ENCODE measurements at regions not wholly inside any gene's neighbourhood (a gene's known extent, or its start where the extent isn't known, plus 50 kb on each side); places are given as distances from the start of the nearest gene placed in this dataset.
"Not testable (repeated sequence)": the region's sequence is repeated elsewhere in the genome, so short reads cannot be mapped to it uniquely, and the experiment has no call there.

DNA sequence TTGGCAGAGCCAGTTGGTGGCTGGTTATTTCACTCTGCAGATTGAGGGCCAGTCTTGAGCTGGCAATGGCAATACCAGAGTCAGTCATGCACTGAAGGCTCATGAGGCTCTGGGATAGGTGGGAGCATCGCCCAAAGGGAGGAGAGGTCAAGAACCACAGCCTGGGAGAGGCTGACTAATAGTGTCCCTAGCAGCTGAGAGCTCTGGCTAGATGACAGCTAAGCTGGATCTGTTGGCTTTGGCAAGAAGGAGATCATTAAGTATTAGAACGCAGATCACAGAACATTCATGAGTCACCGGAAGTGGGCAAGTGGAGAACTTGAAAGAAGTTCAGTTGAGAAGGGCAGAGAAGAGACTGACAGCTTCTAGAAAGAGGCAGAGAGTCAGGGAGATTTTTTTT is 521.1 kb downstream of the NR2F2 start:
- no peaks in the 10 kb centered on the region for H3K4me1 ChIP-seq (ENCODE audit: control insufficient read depth in 2 of 2, insufficient read depth in 2 of 2, low read length in 2 of 2)
- H3K4me3 ChIP-seq (ENCODE audit: low read length in 2 of 2) = no peak overlapping the region
- H3K36me3 ChIP-seq (ENCODE audit: control insufficient read depth in 2 of 2, insufficient read depth in 2 of 2, low read length in 2 of 2) = no peaks in the 10 kb centered on the region
- H3K27me3 ChIP-seq (ENCODE audit: control insufficient read depth in 2 of 2, insufficient read depth in 2 of 2, low read length in 2 of 2) = no peaks in the 10 kb centered on the region
- H3K9ac ChIP-seq (ENCODE audit: low read depth in 1 of 2, low read length in 2 of 2) = no peak overlapping the region
- no peaks in the 10 kb centered on the region for H3K9me3 ChIP-seq (ENCODE audit: control insufficient read depth in 2 of 2, low read length in 2 of 2)
- H3K27ac ChIP-seq (ENCODE audit: low read depth in 2 of 2, low read length in 2 of 2) = no peak overlapping the region

DNA sequence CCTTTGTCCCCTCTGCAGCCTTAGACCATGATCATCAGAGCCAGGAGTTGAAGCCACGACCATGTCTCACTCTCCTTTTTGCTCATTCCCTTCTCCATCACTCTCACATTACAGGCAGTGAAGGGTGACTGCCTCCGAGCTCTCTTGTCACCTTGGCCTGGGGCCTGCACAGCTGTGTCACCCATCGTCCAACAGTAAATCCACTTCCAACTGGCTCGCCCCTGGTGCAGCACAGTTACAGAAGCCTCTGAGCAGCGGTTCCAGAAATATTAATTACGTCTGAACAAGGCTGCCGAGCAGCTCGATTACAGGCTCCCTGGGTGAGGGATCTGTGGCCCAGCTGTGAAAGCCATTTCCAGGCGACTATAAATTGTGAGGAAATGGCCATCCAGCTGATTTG is 528.2 kb downstream of the NR2F2 start:
- no peak overlapping the region for H3K9ac ChIP-seq (ENCODE audit: low read depth in 1 of 2, low read length in 2 of 2)
- no peak overlapping the region for H3K27ac ChIP-seq (ENCODE audit: low read depth in 2 of 2, low read length in 2 of 2)
- H3K9me3 ChIP-seq (ENCODE audit: control insufficient read depth in 2 of 2, low read length in 2 of 2) = no peaks in the 10 kb centered on the region
- H3K4me3 ChIP-seq (ENCODE audit: low read length in 2 of 2) = no peak overlapping the region
- H3K4me1 ChIP-seq (ENCODE audit: control insufficient read depth in 2 of 2, insufficient read depth in 2 of 2, low read length in 2 of 2) = no peaks in the 10 kb centered on the region
- H3K36me3 ChIP-seq (ENCODE audit: control insufficient read depth in 2 of 2, insufficient read depth in 2 of 2, low read length in 2 of 2) = no peaks in the 10 kb centered on the region
- H3K27me3 ChIP-seq (ENCODE audit: control insufficient read depth in 2 of 2, insufficient read depth in 2 of 2, low read length in 2 of 2) = no peaks in the 10 kb centered on the region

- no peak overlapping the region for H3K4me3 ChIP-seq (ENCODE audit: low read length in 2 of 2)
- H3K27ac ChIP-seq (ENCODE audit: low read depth in 2 of 2, low read length in 2 of 2) = no peak overlapping the region
- H3K36me3 ChIP-seq (ENCODE audit: control insufficient read depth in 2 of 2, insufficient read depth in 2 of 2, low read length in 2 of 2) = no peaks in the 10 kb centered on the region
- H3K27me3 ChIP-seq (ENCODE audit: control insufficient read depth in 2 of 2, insufficient read depth in 2 of 2, low read length in 2 of 2) = no peaks in the 10 kb centered on the region
- H3K9ac ChIP-seq (ENCODE audit: low read depth in 1 of 2, low read length in 2 of 2) = no peak overlapping the region
- no peaks in the 10 kb centered on the region for H3K4me1 ChIP-seq (ENCODE audit: control insufficient read depth in 2 of 2, insufficient read depth in 2 of 2, low read length in 2 of 2)
- H3K9me3 ChIP-seq (ENCODE audit: control insufficient read depth in 2 of 2, low read length in 2 of 2) = no peaks in the 10 kb centered on the region
Observed at GRCh38 chr15:96860741-96861140, 530.2 kb downstream of the NR2F2 start.

- Histone ChIP-seq H3K27ac (ENCODE audit: low read depth in 2 of 2, low read length in 2 of 2) (no peak overlapping the region), H3K27me3 (ENCODE audit: control insufficient read depth in 2 of 2, insufficient read depth in 2 of 2, low read length in 2 of 2) (no peaks in the 10 kb centered on the region), H3K4me3 (ENCODE audit: low read length in 2 of 2) (no peak overlapping the region), H3K4me1 (ENCODE audit: control insufficient read depth in 2 of 2, insufficient read depth in 2 of 2, low read length in 2 of 2) (no peaks in the 10 kb centered on the region), H3K9me3 (ENCODE audit: control insufficient read depth in 2 of 2, low read length in 2 of 2) (peaks cover 0 to 4% of the 10 kb centered on the region in 2 donors), H3K36me3 (ENCODE audit: control insufficient read depth in 2 of 2, insufficient read depth in 2 of 2, low read length in 2 of 2) (no peaks in the 10 kb centered on the region), H3K9ac (ENCODE audit: low read depth in 1 of 2, low read length in 2 of 2) (no peak overlapping the region)
Observed at GRCh38 chr15:96867992-96868391, 537.5 kb downstream of the NR2F2 start.

DNA sequence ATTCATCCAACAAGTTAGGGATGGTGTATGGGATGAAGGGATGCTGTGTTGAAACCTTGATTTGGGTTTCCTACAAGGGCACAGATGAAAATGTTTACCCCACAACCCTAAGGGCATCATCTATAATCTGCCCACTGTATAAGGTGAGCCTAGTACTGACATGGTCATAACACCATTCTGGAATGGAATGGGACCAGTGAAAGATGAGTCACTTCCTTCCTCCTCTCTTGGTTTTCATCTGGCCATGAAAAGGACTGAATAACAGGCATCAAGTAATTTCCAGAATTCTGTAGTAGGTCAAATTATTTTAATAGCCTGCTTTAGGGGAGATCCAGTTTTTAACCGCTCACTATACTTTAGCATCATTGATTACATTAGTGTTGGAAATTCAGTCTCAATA is 538.6 kb downstream of the NR2F2 start:
- no peaks in the 10 kb centered on the region for H3K4me1 ChIP-seq (ENCODE audit: control insufficient read depth in 2 of 2, insufficient read depth in 2 of 2, low read length in 2 of 2)
- H3K27me3 ChIP-seq (ENCODE audit: control insufficient read depth in 2 of 2, insufficient read depth in 2 of 2, low read length in 2 of 2) = no peaks in the 10 kb centered on the region
- no peaks in the 10 kb centered on the region for H3K36me3 ChIP-seq (ENCODE audit: control insufficient read depth in 2 of 2, insufficient read depth in 2 of 2, low read length in 2 of 2)
- peaks cover 0 to 4% of the 10 kb centered on the region in 2 donors for H3K9me3 ChIP-seq (ENCODE audit: control insufficient read depth in 2 of 2, low read length in 2 of 2)
- no peak overlapping the region for H3K27ac ChIP-seq (ENCODE audit: low read depth in 2 of 2, low read length in 2 of 2)
- H3K4me3 ChIP-seq (ENCODE audit: low read length in 2 of 2) = no peak overlapping the region
- H3K9ac ChIP-seq (ENCODE audit: low read depth in 1 of 2, low read length in 2 of 2) = no peak overlapping the region

GRCh38 chr15:96869790-96870189 is 539.3 kb downstream of the NR2F2 start:
- Histone ChIP-seq H3K27me3 (ENCODE audit: control insufficient read depth in 2 of 2, insufficient read depth in 2 of 2, low read length in 2 of 2) (no peaks in the 10 kb centered on the region), H3K4me3 (ENCODE audit: low read length in 2 of 2) (no peak overlapping the region), H3K9me3 (ENCODE audit: control insufficient read depth in 2 of 2, low read length in 2 of 2) (peaks cover 0 to 4% of the 10 kb centered on the region in 2 donors), H3K36me3 (ENCODE audit: control insufficient read depth in 2 of 2, insufficient read depth in 2 of 2, low read length in 2 of 2) (no peaks in the 10 kb centered on the region), H3K9ac (ENCODE audit: low read depth in 1 of 2, low read length in 2 of 2) (no peak overlapping the region), H3K27ac (ENCODE audit: low read depth in 2 of 2, low read length in 2 of 2) (no peak overlapping the region), H3K4me1 (ENCODE audit: control insufficient read depth in 2 of 2, insufficient read depth in 2 of 2, low read length in 2 of 2) (no peaks in the 10 kb centered on the region)

- H3K4me1 ChIP-seq (ENCODE audit: control insufficient read depth in 2 of 2, insufficient read depth in 2 of 2, low read length in 2 of 2) = no peaks in the 10 kb centered on the region
- H3K36me3 ChIP-seq (ENCODE audit: control insufficient read depth in 2 of 2, insufficient read depth in 2 of 2, low read length in 2 of 2) = no peaks in the 10 kb centered on the region
- no peak overlapping the region for H3K27ac ChIP-seq (ENCODE audit: low read depth in 2 of 2, low read length in 2 of 2)
- peaks cover 0 to 4% of the 10 kb centered on the region in 2 donors for H3K9me3 ChIP-seq (ENCODE audit: control insufficient read depth in 2 of 2, low read length in 2 of 2)
- no peak overlapping the region for H3K4me3 ChIP-seq (ENCODE audit: low read length in 2 of 2)
- H3K9ac ChIP-seq (ENCODE audit: low read depth in 1 of 2, low read length in 2 of 2) = no peak overlapping the region
- H3K27me3 ChIP-seq (ENCODE audit: control insufficient read depth in 2 of 2, insufficient read depth in 2 of 2, low read length in 2 of 2) = no peaks in the 10 kb centered on the region
Observed at GRCh38 chr15:96870580-96870979, 540.1 kb downstream of the NR2F2 start.

- H3K9ac ChIP-seq (ENCODE audit: low read depth in 1 of 2, low read length in 2 of 2); H3K27me3 ChIP-seq (ENCODE audit: control insufficient read depth in 2 of 2, insufficient read depth in 2 of 2, low read length in 2 of 2); H3K4me3 ChIP-seq (ENCODE audit: low read length in 2 of 2); H3K27ac ChIP-seq (ENCODE audit: low read depth in 2 of 2, low read length in 2 of 2); H3K4me1 ChIP-seq (ENCODE audit: control insufficient read depth in 2 of 2, insufficient read depth in 2 of 2, low read length in 2 of 2); H3K9me3 ChIP-seq (ENCODE audit: control insufficient read depth in 2 of 2, low read length in 2 of 2); H3K36me3 ChIP-seq (ENCODE audit: control insufficient read depth in 2 of 2, insufficient read depth in 2 of 2, low read length in 2 of 2): not testable (repeated sequence)
Observed at GRCh38 chr15:96877442-96877841, 546.9 kb downstream of the NR2F2 start.

- no peaks in the 10 kb centered on the region for H3K9me3 ChIP-seq (ENCODE audit: control insufficient read depth in 2 of 2, low read length in 2 of 2)
- no peaks in the 10 kb centered on the region for H3K27me3 ChIP-seq (ENCODE audit: control insufficient read depth in 2 of 2, insufficient read depth in 2 of 2, low read length in 2 of 2)
- H3K36me3 ChIP-seq (ENCODE audit: control insufficient read depth in 2 of 2, insufficient read depth in 2 of 2, low read length in 2 of 2) = no peaks in the 10 kb centered on the region
- no peak overlapping the region for H3K27ac ChIP-seq (ENCODE audit: low read depth in 2 of 2, low read length in 2 of 2)
- no peak overlapping the region for H3K4me3 ChIP-seq (ENCODE audit: low read length in 2 of 2)
- H3K4me1 ChIP-seq (ENCODE audit: control insufficient read depth in 2 of 2, insufficient read depth in 2 of 2, low read length in 2 of 2) = no peaks in the 10 kb centered on the region
- H3K9ac ChIP-seq (ENCODE audit: low read depth in 1 of 2, low read length in 2 of 2) = no peak overlapping the region
Observed at GRCh38 chr15:96878129-96878528, 547.6 kb downstream of the NR2F2 start.

- no peaks in the 10 kb centered on the region for H3K27me3 ChIP-seq (ENCODE audit: control insufficient read depth in 2 of 2, insufficient read depth in 2 of 2, low read length in 2 of 2)
- H3K9me3 ChIP-seq (ENCODE audit: control insufficient read depth in 2 of 2, low read length in 2 of 2) = no peaks in the 10 kb centered on the region
- H3K9ac ChIP-seq (ENCODE audit: low read depth in 1 of 2, low read length in 2 of 2) = no peak overlapping the region
- H3K27ac ChIP-seq (ENCODE audit: low read depth in 2 of 2, low read length in 2 of 2) = no peak overlapping the region
- no peak overlapping the region for H3K4me3 ChIP-seq (ENCODE audit: low read length in 2 of 2)
- no peaks in the 10 kb centered on the region for H3K36me3 ChIP-seq (ENCODE audit: control insufficient read depth in 2 of 2, insufficient read depth in 2 of 2, low read length in 2 of 2)
- H3K4me1 ChIP-seq (ENCODE audit: control insufficient read depth in 2 of 2, insufficient read depth in 2 of 2, low read length in 2 of 2) = no peaks in the 10 kb centered on the region
Observed at GRCh38 chr15:96882121-96882772, 551.7 kb downstream of the NR2F2 start.

- no peak overlapping the region for H3K27ac ChIP-seq (ENCODE audit: low read depth in 2 of 2, low read length in 2 of 2)
Observed at GRCh38 chr15:96887730-96888129, 557.2 kb downstream of the NR2F2 start.

More at GRCh38 chr15:96887730-96888129, 557.2 kb downstream of the NR2F2 start:
- Histone ChIP-seq H3K4me1 (ENCODE audit: control insufficient read depth in 2 of 2, insufficient read depth in 2 of 2, low read length in 2 of 2) (no peaks in the 10 kb centered on the region), H3K36me3 (ENCODE audit: control insufficient read depth in 2 of 2, insufficient read depth in 2 of 2, low read length in 2 of 2) (no peaks in the 10 kb centered on the region), H3K9me3 (ENCODE audit: control insufficient read depth in 2 of 2, low read length in 2 of 2) (no peaks in the 10 kb centered on the region), H3K27me3 (ENCODE audit: control insufficient read depth in 2 of 2, insufficient read depth in 2 of 2, low read length in 2 of 2) (no peaks in the 10 kb centered on the region), H3K4me3 (ENCODE audit: low read length in 2 of 2) (no peak overlapping the region), H3K9ac (ENCODE audit: low read depth in 1 of 2, low read length in 2 of 2) (no peak overlapping the region)
